HG02678 (cell line): ENCODE measurements at regions not wholly inside any gene's neighbourhood (a gene's known extent, or its start where the extent isn't known, plus 50 kb on each side); places are given as distances from the start of the nearest gene placed in this dataset.
"Not testable (repeated sequence)": the region's sequence is repeated elsewhere in the genome, so short reads cannot be mapped to it uniquely, and the experiment has no call there.

Experiments used
- ATAC-seq: cut with Tn5 transposase; IDR thresholded peaks from one replicate; pipeline ENCODE4 v1.9.1; 2021; ENCODE audit warnings: mild to moderate bottlenecking, moderate library complexity; ENCODE audit not compliant: unreplicated experiment

GRCh38 chr2:39487398-39488250, 50.5 kb upstream of the MAP4K3 start:
- no peak for ATAC-seq

DNA sequence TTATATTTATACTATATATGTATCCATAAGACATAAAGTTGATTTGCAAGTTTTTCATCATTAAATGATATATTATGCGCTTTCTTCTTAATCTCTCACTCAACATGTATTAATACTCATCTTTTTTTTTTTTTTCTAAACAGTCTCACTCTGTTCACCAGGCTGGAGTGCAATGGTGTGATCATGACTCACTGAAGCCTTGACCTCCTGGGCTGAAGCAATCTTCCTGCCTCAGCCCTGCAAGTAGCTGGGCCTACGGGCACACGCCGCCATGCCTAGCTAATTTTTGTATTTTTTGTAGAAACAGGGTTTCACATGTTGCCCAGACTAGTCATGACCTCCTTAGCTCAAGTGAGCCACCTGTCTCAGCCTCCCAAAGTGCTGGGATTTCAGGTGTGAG, 51.4 kb upstream of the MAP4K3 start:
- ATAC-seq = no peak

DNA sequence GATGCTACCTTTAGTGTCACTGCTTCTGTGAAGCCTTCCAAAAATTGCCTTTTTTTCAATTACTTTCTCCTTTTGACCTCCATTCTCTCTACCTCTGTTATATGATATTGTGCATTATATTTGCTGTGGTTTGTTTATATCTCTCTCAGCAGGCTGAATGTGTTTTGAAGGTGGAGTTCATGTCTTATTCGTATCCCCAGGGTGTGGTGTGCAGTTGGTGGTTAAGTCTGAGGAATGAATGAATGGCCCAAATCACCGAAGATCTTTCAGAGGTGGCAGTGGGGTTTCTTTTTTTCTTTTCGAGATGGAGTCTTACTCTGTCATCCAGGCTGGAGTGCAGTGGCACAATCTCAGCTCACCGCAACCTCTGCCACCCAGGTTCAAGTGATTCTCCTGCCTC, 53.5 kb upstream of the MAP4K3 start:
- no peak for ATAC-seq

- peak; percentile 14 for ATAC-seq
Observed at GRCh38 chr2:39491653-39492052, 54.6 kb upstream of the MAP4K3 start.

DNA sequence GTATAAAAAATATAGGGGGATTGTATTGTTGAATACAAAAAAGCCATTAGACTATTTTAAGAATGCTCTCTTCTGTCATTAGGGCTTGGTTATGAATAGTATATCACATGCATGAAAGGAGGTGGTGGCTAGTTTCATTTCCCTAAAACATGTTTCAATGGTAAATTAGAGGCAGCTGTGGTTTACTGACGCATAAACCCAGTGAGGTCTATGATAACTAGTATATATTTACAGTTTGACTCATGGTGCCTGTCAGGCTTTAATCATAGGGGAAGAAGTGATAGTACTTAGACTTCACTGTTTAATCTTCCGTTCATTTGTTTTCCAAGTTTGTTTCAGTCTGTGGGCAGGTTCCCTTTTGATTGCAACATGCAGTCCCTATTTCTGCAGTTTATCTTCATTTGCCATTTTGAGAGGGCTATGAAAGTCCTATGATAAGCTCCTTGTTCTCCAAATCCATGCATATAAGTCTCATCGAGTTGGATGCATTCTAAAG, 55.1 kb upstream of the MAP4K3 start:
- ATAC-seq = peak; percentile 99

GRCh38 chr2:39492716-39493115, 55.6 kb upstream of the MAP4K3 start:
- ATAC-seq = no peak

- peak; percentile 40 for ATAC-seq
Observed at GRCh38 chr2:39494784-39495251, 57.7 kb upstream of the MAP4K3 start.

DNA sequence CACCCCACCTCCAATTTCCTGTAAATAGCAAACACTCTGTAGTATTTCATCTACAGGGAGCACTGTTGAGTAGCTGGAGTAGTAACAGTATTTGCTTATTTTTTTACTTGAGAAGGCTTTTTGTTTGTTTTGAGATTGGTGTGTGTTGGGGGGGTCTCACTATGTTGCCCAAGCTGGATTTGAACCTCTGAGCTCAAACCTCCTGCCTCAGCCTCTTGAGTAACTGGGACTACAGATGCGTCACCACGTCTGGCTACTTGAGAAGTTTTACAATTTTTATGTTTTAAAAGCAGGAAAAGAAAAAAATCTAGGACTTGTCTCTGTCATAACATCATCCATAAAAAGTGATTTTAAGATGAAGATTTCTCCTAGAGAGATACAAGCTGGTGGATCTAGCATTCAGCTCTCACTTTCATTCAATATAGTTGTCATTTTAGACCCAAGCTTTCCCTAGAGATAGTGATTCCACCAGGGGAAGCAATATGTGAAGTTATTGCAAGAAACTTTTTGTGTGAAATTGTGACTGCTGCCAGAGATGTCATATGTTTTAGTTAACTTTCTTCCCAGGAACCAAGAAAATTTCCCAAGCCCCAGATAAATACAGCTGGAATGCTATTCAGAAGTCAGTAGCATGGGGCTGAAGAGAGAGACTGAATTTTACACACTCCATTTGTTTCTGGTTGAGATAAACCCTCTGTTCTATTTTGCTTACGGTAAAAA, 60.2 kb upstream of the MAP4K3 start:
- no peak for ATAC-seq

GRCh38 chr2:39498176-39498575, 61.1 kb upstream of the MAP4K3 start:
- not testable (repeated sequence) for ATAC-seq

GRCh38 chr2:39498786-39499185, 61.7 kb upstream of the MAP4K3 start:
- no peak for ATAC-seq

- no peak for ATAC-seq
Observed at GRCh38 chr2:39499336-39499735, 62.3 kb upstream of the MAP4K3 start.

DNA sequence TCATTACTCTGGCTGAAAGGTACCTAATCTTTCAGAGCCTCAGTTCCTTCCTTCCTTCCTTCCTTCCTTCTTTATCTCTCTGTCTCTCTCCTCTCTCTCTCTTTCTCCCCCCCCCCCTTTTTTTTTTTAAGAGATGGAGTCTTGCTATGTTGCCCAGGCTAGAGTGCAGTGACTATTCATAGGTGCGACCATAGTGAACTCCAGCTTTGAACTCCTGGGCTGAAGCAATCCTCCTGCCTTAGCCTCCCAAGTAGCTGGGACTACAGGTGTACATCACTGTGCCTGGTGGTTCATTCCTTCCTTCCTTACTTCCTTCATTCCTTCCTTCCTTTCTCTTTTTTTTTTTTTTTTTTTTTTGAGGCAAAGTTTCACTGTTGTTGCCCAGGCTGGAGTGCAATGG, 64.3 kb upstream of the MAP4K3 start:
- ATAC-seq = no peak

- ATAC-seq = no peak
Observed at GRCh38 chr2:39503277-39503676, 66.2 kb upstream of the MAP4K3 start.

DNA sequence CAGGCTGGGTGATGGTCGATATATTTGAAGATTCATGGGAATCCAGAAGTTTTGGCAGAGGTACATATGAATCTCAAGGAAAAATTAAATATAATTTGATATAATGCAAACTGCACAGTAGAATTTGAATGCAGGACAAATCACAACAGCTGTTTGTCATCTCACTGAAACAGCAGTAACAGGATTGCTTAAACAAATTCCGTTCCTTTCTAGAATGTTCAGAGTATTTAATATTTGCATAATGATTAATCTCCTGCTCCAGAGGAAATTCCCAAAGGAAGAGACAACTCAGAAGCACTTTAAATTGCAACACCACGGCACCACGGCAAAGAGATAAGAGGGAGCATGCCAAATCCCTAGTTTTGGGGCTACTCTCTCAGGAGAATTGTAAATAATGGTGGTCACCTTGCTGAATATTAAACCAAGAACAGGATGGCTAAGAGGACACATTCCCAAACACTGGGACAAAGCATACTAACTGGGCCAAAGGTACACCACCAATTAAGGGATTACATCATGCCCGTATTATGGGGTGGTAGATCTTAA, 67.8 kb upstream of the MAP4K3 start:
- ATAC-seq = no peak

- peak; percentile 52 for ATAC-seq
Observed at GRCh38 chr2:39506215-39506614, 69.1 kb upstream of the MAP4K3 start.

DNA sequence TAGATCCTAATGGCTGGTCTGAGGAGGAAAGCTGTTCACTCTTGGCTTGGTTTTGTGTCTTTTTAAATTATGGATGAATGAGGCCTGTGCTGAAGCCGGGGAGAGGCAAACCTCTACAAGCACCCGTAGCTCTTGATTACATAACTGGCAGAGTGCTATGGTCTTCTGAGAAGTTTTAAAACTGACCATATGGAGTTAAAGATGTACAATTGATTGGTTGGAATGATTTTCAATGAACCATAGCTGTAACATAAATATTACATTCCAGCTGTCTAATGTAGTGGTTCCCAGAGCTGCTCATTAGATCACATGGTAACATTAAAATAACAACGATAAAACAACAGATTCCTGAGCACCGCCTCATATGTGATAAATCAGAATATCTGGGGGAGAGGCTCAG, 71.1 kb upstream of the MAP4K3 start:
- ATAC-seq = no peak

- ATAC-seq = no peak
Observed at GRCh38 chr2:39510140-39510539, 73.1 kb upstream of the MAP4K3 start.

DNA sequence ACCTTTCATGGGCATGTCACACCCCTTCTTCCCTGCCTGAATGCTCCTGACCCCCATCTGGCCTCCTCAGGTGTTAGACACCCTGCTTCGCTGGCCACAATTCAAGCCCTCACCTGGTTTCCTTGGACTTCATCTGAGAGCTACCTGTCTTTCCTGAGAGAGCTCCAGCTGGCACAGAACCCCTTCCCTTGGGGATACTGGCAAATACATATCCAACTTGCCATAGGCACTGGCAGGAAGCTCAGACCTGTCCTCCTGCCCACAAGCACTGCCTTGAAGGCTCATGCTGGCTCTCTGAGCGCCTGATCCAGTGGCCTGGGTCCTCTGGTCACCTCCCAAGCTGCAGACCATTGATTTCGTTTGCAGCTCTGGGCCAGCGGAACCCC, 74.1 kb upstream of the MAP4K3 start:
- ATAC-seq = no peak

DNA sequence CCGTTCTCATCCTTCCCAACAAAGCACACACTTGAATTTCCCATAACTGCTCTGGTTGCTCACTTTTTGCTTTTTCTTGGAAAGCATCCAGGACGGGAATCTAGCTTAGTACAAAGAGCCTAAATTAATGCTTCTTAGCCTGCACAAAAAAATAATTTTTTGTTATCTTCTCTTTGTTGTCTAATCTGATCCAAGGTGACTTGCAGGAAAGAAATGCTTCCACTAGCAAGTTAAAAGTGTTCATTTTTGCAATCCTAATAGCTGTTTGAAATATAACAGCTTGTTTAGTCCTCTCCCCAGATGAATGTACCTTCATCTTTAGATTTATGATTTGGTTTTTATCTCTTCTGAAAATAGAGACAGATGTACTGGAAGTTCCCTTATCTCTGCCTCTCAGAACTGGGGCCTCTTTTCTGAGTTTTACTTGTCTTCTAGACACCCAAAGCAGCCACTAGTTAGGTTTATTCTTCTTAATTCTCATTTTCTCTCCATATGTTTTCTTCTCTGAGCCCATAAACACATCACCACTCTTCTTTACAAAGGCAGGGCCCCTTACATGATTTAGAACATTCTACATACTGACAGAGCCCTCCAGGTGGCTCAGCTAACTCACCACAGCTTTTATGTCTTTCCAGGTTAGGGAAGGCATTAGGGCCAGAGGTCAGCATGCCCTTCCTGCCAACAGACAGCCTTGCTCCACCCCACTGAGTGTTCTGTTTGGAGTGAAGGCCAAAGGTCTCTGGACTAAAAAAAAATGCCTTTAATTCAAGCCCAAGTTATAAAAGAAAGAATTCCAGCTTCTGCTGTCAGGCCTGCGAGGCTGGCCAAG, 74.7 kb upstream of the MAP4K3 start:
- no peak for ATAC-seq

- ATAC-seq = no peak
Observed at GRCh38 chr2:39512434-39512935, 75.4 kb upstream of the MAP4K3 start.

DNA sequence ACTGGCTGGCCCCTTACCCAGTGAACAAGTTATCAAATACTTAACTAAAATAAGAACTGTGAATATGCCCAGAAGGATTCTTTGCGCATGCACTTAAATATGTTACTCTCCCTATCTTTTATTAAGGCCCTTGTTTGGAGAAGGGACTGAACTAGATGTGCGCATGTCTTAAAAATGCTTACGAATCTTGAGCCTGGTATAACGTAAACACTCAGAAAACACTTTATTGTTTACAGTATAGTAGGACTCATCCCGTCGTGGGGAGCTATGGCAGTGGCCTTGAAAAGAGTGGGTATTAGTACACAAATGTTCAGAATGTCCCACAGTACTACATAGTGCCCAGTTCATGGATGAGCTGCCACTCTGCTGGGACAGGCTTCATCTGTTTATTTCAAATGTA, 75.9 kb upstream of the MAP4K3 start:
- ATAC-seq = no peak
